SW480 (cell line): ENCODE measurements at regions not wholly inside any gene's neighbourhood (a gene's known extent, or its start where the extent isn't known, plus 50 kb on each side); places are given as distances from the start of the nearest gene placed in this dataset.
A peak's percentile ranks its signal among the peaks of the same experiment; 100 is the strongest.

Experiments
- DNase-seq: peaks from one replicate; pipeline ENCODE4 v3.0.0-alpha.2; 2016; ENCODE audit warnings: low spot score

- no peak for DNase-seq
Observed at GRCh38 chr4:41359836-41360213, 103.1 kb downstream of the UCHL1 start.

GRCh38 chr4:41360214-41360920 is 103.6 kb downstream of the UCHL1 start:
- DNase-seq: peak; percentile 32

- DNase-seq: peak; percentile 17
Observed at GRCh38 chr4:41360921-41361793, 104.4 kb downstream of the UCHL1 start.

GRCh38 chr4:41361794-41362526 is 105.2 kb downstream of the UCHL1 start:
- no peak for DNase-seq

- DNase-seq: no peak
Observed at GRCh38 chr4:41362621-41363383, 106.1 kb downstream of the UCHL1 start.

GRCh38 chr4:41363384-41363981 is 106.8 kb downstream of the UCHL1 start:
- no peak for DNase-seq

GRCh38 chr4:41364876-41365275 is 108.1 kb downstream of the UCHL1 start:
- DNase-seq: no peak

GRCh38 chr4:41365681-41366080 is 109.0 kb downstream of the UCHL1 start:
- DNase-seq: no peak

- no peak for DNase-seq
Observed at GRCh38 chr4:41366911-41367517, 110.3 kb downstream of the UCHL1 start.

- DNase-seq: no peak
Observed at GRCh38 chr4:41369680-41370079, 113.0 kb downstream of the UCHL1 start.

GRCh38 chr4:41373221-41373620 is 116.5 kb downstream of the UCHL1 start:
- no peak for DNase-seq

GRCh38 chr4:41374490-41374889 is 117.8 kb downstream of the UCHL1 start:
- no peak for DNase-seq

- no peak for DNase-seq
Observed at GRCh38 chr4:41375561-41375960, 118.8 kb downstream of the UCHL1 start.

- DNase-seq: no peak
Observed at GRCh38 chr4:41377196-41377595, 120.5 kb downstream of the UCHL1 start.

- DNase-seq: no peak
Observed at GRCh38 chr4:41379230-41379629, 122.5 kb downstream of the UCHL1 start.

- DNase-seq: no peak
Observed at GRCh38 chr4:41380511-41381157, 123.9 kb downstream of the UCHL1 start.

- DNase-seq: no peak
Observed at GRCh38 chr4:41381384-41381783, 124.7 kb downstream of the UCHL1 start.

GRCh38 chr4:41384992-41385391 is 128.3 kb downstream of the UCHL1 start:
- no peak for DNase-seq

GRCh38 chr4:41385481-41385880 is 128.8 kb downstream of the UCHL1 start:
- DNase-seq: no peak

GRCh38 chr4:41388080-41388479 is 131.4 kb downstream of the UCHL1 start:
- DNase-seq: no peak

GRCh38 chr4:41389356-41389755 is 132.6 kb downstream of the UCHL1 start:
- DNase-seq: no peak
